ENCODE measurements at regions not wholly inside any gene's neighbourhood (a gene's known extent, or its start where the extent isn't known, plus 50 kb on each side); places are given as distances from the start of the nearest gene placed in this dataset.
A peak's percentile ranks its signal among the peaks of the same experiment; 100 is the strongest.

- peak; percentile 74 for DNase-seq
These were observed 86.1 kb upstream of the VAV3 start for GRCh38 chr1:108050911-108051629.

- peak; percentile 36 for DNase-seq
These were observed 85.2 kb upstream of the VAV3 start for GRCh38 chr1:108050158-108050557.

- peak; percentile 87 for DNase-seq
These were observed 84.3 kb upstream of the VAV3 start for GRCh38 chr1:108049178-108049819.

GRCh38 chr1:108048301-108049177, 83.6 kb upstream of the VAV3 start:
- DNase-seq, result no peak

GRCh38 chr1:108047085-108047484, 82.1 kb upstream of the VAV3 start:
- no peak for DNase-seq

- peak; percentile 21 for DNase-seq
These were observed 81.0 kb upstream of the VAV3 start for GRCh38 chr1:108046026-108046425.

GRCh38 chr1:108045460-108045859, 80.5 kb upstream of the VAV3 start:
- DNase-seq, result peak; percentile 28

- no peak for DNase-seq
These were observed 79.3 kb upstream of the VAV3 start for GRCh38 chr1:108044318-108044717.

- no peak for DNase-seq
These were observed 78.7 kb upstream of the VAV3 start for GRCh38 chr1:108043707-108044106.

GRCh38 chr1:108042610-108043009, 77.6 kb upstream of the VAV3 start:
- no peak for DNase-seq

- peak; percentile 60 for DNase-seq
These were observed 76.6 kb upstream of the VAV3 start for GRCh38 chr1:108041360-108042142.

- no peak for DNase-seq
These were observed 73.8 kb upstream of the VAV3 start for GRCh38 chr1:108038653-108039236.

- no peak for DNase-seq
These were observed 72.0 kb upstream of the VAV3 start for GRCh38 chr1:108036796-108037562.

- DNase-seq, result peak; percentile 57
These were observed 69.4 kb upstream of the VAV3 start for GRCh38 chr1:108034396-108034795.

- no peak for DNase-seq
These were observed 68.6 kb upstream of the VAV3 start for GRCh38 chr1:108033550-108033951.

- no peak for DNase-seq
These were observed 63.9 kb upstream of the VAV3 start for GRCh38 chr1:108028841-108029388.

- no peak for DNase-seq
These were observed 62.4 kb upstream of the VAV3 start for GRCh38 chr1:108027389-108027788.

- DNase-seq, result no peak
These were observed 52.7 kb upstream of the VAV3 start for GRCh38 chr1:108017698-108018097.

GRCh38 chr1:108016451-108016920, 51.5 kb upstream of the VAV3 start:
- DNase-seq, result peak; percentile 57
